Nephron progenitor cell (in vitro differentiated cells): ENCODE measurements at regions not wholly inside any gene's neighbourhood (a gene's known extent, or its start where the extent isn't known, plus 50 kb on each side); places are given as distances from the start of the nearest gene placed in this dataset.

Experiments used
- DNase-seq: peaks from one replicate; pipeline ENCODE4 v3.0.0; 2021
- H3K27ac Mint-ChIP-seq: 2 replicates; pipeline ENCODE4 v1.8.0; 2021; ENCODE audit warnings: mild to moderate bottlenecking, moderate library complexity, mixed read lengths
- H3K27me3 Mint-ChIP-seq: 2 replicates; pipeline ENCODE4 v1.8.0; 2021; ENCODE audit warnings: mild to moderate bottlenecking, low read depth, mixed read lengths; ENCODE audit not compliant: poor library complexity
- H3K36me3 Mint-ChIP-seq: 2 replicates; pipeline ENCODE4 v1.8.0; 2021; ENCODE audit warnings: low read depth, mixed read lengths
- H3K4me1 Mint-ChIP-seq: 2 replicates; pipeline ENCODE4 v1.8.0; 2021; ENCODE audit warnings: mixed read lengths
- H3K4me3 Mint-ChIP-seq: 2 replicates; pipeline ENCODE4 v1.8.0; 2021; ENCODE audit warnings: mild to moderate bottlenecking, moderate library complexity, mixed read lengths
- H3K9me3 Mint-ChIP-seq: 2 replicates; pipeline ENCODE4 v1.8.0; 2021; ENCODE audit warnings: mild to moderate bottlenecking, moderate library complexity, mixed read lengths
- CTCF ChIP-seq: fragments of 200-600 bp; sonication (generic); IDR thresholded peaks from 2 replicates; pipeline ENCODE4 v1.5.0; 2021; ENCODE audit warnings: antibody characterized with exemption

- DNase-seq: no peak
- H3K4me1 Mint-ChIP-seq: no peaks in the 10 kb centered on the region
- H3K27ac Mint-ChIP-seq: no peak overlapping the region
These were observed 156.8 kb upstream of the POU3F1 start for GRCh38 chr1:38203441-38203840.

GRCh38 chr1:38201431-38201830, 154.8 kb upstream of the POU3F1 start:
- peaks cover 21% of the 10 kb centered on the region for H3K9me3 Mint-ChIP-seq
- peaks cover 6% of the 10 kb centered on the region for H3K4me1 Mint-ChIP-seq
- no peak for TF ChIP-seq CTCF
- DNase-seq: no peak
- no peak overlapping the region for H3K27ac Mint-ChIP-seq
- no peak overlapping the region for H3K4me3 Mint-ChIP-seq
- H3K36me3 Mint-ChIP-seq: no peaks in the 10 kb centered on the region
- no peaks in the 10 kb centered on the region for H3K27me3 Mint-ChIP-seq

More at GRCh38 chr1:38203441-38203840, 156.8 kb upstream of the POU3F1 start:
- peaks cover 21% of the 10 kb centered on the region for H3K9me3 Mint-ChIP-seq
- no peak for TF ChIP-seq CTCF
- no peaks in the 10 kb centered on the region for H3K36me3 Mint-ChIP-seq
- no peaks in the 10 kb centered on the region for H3K27me3 Mint-ChIP-seq
- H3K4me3 Mint-ChIP-seq: no peak overlapping the region

- Mint-ChIP-seq H3K27me3 (peaks cover 18% of the 10 kb centered on the region), H3K4me1 (peaks cover 6% of the 10 kb centered on the region), H3K9me3 (peaks cover 21% of the 10 kb centered on the region), H3K36me3 (no peaks in the 10 kb centered on the region), H3K27ac (no peak overlapping the region), H3K4me3 (no peak overlapping the region)
- DNase-seq: no peak
- TF ChIP-seq CTCF: no peak
These were observed 152.0 kb upstream of the POU3F1 start for GRCh38 chr1:38198621-38199020.

GRCh38 chr1:38198099-38198498, 151.5 kb upstream of the POU3F1 start:
- TF ChIP-seq CTCF: no peak
- no peak overlapping the region for H3K4me3 Mint-ChIP-seq
- H3K27ac Mint-ChIP-seq: no peak overlapping the region
- DNase-seq: no peak
- H3K27me3 Mint-ChIP-seq: peaks cover 20% of the 10 kb centered on the region
- no peaks in the 10 kb centered on the region for H3K36me3 Mint-ChIP-seq
- peaks cover 6% of the 10 kb centered on the region for H3K4me1 Mint-ChIP-seq
- peaks cover 21% of the 10 kb centered on the region for H3K9me3 Mint-ChIP-seq

GRCh38 chr1:38197312-38198061, 150.9 kb upstream of the POU3F1 start:
- H3K27ac Mint-ChIP-seq: no peak overlapping the region
- H3K27me3 Mint-ChIP-seq: peaks cover 20% of the 10 kb centered on the region

More at GRCh38 chr1:38197312-38198061, 150.9 kb upstream of the POU3F1 start:
- DNase-seq: no peak
- Mint-ChIP-seq H3K36me3 (no peaks in the 10 kb centered on the region), H3K9me3 (peaks cover 21% of the 10 kb centered on the region), H3K4me3 (no peak overlapping the region), H3K4me1 (peaks cover 10% of the 10 kb centered on the region)
- no peak for TF ChIP-seq CTCF
